HFF-Myc (cell line): ENCODE measurements at regions not wholly inside any gene's neighbourhood (a gene's known extent, or its start where the extent isn't known, plus 50 kb on each side); places are given as distances from the start of the nearest gene placed in this dataset.
"Not testable (repeated sequence)": the region's sequence is repeated elsewhere in the genome, so short reads cannot be mapped to it uniquely, and the experiment has no call there.

Experiments
- DNase-seq: peaks from one replicate; pipeline ENCODE4 v3.0.0-alpha.2; 2011; ENCODE audit warnings: low read depth; ENCODE audit errors: extremely low read depth
- H3K4me3 ChIP-seq: replicated peaks from 2 replicates; pipeline ENCODE4 v1.5.1; 2011; ENCODE audit warnings: low read depth, mild to moderate bottlenecking, control low read depth, low read length
- TF ChIP-seq, protein P1 (sequence below): IDR thresholded peaks from 2 replicates; pipeline ENCODE4 v1.5.1; 2012; ENCODE audit warnings: mild to moderate bottlenecking, low read depth, low read length, control low read depth; ENCODE audit errors: missing control alignments

DNA sequence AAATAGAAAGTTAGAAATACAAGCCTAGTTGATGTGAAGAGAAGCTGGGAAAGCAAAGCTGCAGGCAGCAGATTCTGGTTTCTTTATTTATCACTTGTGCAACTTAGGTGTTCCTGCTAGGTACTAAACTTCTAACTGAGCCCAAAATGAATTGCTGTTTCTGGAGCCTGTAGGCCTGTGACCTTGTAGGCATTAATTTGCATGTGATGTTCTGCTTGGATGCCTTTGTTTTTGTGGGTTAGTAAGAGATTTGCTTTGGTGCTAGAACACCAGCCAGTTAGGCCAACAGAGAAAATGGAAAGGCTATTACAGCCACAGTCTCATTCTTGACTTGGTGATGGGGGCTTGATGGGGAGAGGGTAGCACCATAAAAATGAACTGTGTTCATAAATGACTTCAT lies 370.7 kb downstream of the PPP1R3A start:
- TF ChIP-seq, protein P1, sequence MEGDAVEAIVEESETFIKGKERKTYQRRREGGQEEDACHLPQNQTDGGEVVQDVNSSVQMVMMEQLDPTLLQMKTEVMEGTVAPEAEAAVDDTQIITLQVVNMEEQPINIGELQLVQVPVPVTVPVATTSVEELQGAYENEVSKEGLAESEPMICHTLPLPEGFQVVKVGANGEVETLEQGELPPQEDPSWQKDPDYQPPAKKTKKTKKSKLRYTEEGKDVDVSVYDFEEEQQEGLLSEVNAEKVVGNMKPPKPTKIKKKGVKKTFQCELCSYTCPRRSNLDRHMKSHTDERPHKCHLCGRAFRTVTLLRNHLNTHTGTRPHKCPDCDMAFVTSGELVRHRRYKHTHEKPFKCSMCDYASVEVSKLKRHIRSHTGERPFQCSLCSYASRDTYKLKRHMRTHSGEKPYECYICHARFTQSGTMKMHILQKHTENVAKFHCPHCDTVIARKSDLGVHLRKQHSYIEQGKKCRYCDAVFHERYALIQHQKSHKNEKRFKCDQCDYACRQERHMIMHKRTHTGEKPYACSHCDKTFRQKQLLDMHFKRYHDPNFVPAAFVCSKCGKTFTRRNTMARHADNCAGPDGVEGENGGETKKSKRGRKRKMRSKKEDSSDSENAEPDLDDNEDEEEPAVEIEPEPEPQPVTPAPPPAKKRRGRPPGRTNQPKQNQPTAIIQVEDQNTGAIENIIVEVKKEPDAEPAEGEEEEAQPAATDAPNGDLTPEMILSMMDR: no peak
- H3K4me3 ChIP-seq: no peak overlapping the region
- no peak for DNase-seq

DNA sequence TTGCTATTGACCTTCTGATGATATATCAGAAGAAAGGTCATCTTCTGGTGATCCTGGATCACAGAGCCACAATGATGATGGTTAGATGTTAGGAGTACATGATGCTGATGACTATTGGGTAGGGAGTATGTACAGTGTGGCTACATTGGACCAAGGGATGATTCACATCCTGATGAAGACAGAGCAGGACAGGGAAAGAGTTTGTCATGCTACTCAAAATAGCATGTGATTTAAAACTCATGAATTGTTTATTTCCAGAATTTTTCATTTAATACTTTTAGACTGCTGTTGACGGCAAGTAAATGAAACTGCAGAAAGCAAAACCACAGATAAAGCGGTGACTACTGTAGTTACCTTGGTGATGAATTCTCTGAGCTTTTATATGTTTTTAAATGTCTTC lies 397.3 kb downstream of the PPP1R3A start:
- H3K4me3 ChIP-seq: no peak overlapping the region
- TF ChIP-seq, protein P1: no peak
- no peak for DNase-seq

DNA sequence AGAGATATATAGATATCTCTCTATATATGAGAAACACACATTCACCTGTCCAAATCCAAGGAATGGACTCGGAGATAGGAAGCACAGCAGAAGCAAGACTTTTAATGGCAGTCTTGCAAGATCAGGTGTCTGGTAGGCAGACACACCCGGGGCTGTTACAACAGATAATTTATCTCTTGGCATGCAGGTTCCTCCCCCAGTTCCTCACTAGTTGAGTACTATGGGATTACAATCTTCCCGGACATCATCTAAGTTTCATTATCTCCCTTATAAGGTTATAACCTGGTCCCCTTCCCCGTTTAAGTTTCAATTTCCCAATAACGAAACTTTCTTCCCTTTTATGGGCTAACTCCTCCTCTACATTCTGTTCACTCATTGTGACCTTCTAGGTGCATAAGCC lies 399.3 kb downstream of the PPP1R3A start:
- DNase-seq: no peak
- TF ChIP-seq, protein P1: no peak
- no peak overlapping the region for H3K4me3 ChIP-seq

DNA sequence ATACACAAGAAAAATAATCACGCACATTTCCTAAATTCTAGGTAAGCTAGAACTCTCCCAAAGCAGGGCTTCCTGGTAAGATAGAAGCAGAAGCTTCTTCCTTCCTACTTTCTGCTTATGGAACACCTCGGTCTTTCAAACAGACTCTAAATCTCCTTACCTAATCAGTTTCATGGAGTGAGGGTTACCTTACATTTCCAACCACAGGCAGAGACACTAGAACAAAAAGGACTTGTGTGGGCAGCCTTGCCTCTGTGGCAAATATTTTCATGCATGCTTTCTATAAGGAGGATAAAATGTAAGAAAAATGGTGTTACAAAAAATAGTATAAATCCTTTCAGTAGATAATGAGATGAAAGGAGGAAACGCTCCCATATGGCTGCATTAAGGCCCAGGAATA lies 386.3 kb upstream of the SMIM30 start:
- TF ChIP-seq, protein P1: no peak
- no peak for DNase-seq

DNA sequence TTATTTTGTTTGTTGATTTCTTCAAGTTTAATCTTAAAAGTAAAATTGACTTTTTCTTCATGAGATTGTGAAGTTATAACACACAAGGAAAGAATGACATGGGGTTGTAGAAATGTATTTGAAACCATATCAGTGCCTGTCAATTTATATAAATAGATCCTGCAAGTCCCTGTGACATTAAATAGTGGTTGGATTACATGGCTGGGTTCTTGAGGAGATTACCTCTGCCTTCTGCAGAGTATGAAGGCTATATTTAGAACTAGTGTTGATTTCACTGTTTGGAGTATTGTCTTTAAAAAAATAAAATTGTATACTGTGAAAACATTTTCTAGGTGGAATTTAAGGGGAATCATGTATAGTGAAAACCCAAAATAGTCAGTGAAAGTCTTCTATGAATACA lies 385.8 kb upstream of the SMIM30 start:
- no peak for DNase-seq
- TF ChIP-seq, protein P1: no peak
- no peak overlapping the region for H3K4me3 ChIP-seq

More for the DNA sequence above, 386.3 kb upstream of the SMIM30 start:
- H3K4me3 ChIP-seq: no peak overlapping the region

DNA sequence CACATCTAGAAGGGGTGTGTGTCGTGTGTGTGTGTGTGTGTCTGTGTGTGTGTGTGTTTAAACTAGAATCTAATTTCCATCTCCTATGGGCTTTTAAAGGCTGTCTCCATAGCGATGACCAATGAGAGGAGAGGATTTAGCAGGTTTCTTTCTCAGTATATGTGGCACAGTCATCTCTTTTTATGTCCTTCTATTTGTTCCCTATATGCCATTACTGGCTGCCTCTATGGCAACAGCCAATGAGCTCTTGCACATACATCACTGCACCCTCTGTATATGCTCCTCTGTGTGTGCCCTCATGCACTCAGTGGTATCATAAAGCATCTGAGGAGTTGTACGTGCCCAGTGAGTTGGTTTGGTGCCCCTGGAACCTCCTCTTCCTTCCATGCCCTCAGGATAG lies 378.2 kb upstream of the SMIM30 start:
- not testable (repeated sequence) for DNase-seq, H3K4me3 ChIP-seq

DNA sequence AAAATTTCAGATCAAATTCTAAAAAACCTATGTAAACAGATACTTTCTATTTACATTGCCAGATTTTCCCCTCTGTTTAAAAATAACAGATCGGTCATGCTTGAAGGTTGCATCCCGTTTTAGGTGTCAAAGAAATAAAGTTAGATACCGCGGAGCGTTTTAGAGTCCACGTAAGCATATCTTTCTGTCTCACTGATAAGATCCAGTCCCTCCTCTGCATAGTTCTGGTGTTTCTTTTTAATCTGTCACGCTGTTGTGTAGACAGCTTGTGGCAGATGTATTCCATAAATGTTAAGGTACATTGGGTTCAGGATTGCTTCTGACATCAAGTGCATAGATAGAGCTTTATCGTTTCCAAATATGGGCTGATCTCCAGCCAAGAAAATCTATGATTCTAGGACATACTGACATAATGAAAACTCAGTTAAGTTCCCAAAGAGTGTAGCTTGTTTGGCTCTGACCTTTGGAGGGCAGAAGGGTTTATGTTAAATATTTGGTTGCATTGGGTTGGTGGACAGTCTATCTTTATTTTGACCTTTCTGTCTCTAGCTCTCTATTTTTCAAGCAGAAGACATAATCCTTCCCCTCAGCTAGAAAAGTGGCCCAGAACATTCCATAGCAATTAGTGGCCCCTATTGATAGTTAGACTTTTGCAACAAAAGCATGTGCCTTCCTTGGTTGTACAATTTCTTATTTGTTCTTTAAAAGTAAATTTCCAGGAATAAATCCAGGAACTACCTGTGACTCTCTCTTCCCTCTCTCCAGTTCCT lies 376.6 kb upstream of the SMIM30 start:
- H3K4me3 ChIP-seq, DNase-seq: not testable (repeated sequence)

DNA sequence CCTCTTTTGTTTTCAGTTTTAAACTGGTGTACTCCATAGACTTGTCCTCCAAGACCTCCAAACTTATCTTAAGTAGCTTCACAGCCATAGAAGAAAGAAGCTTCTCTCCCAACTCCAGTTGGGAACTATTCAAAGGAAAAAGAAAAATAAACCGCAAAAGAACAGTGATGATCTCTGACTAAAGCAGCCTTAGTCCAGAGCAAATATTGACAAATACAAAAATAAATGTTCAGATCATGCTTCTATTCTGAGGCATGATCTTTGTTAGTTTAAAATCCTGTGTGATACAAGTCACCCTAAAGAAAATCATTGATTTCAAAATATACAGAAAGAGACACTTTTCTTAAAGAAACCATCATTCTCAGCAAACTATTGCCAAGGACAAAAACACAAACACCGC lies 373.0 kb upstream of the SMIM30 start:
- TF ChIP-seq, protein P1: no peak
- no peak for DNase-seq

More for the DNA sequence above, 373.0 kb upstream of the SMIM30 start:
- no peak overlapping the region for H3K4me3 ChIP-seq
